ENCODE measurements at regions not wholly inside any gene's neighbourhood (a gene's known extent, or its start where the extent isn't known, plus 50 kb on each side); places are given as distances from the start of the nearest gene placed in this dataset.

GRCh38 chr7:46349490-46349889 lies 428.4 kb upstream of the IGFBP3 start:
- FAIRE-seq (no peak), DNase-seq (ENCODE audit: low spot score) (no peak)

GRCh38 chr7:46344533-46344932 lies 423.5 kb upstream of the IGFBP3 start:
- DNase-seq (ENCODE audit: low spot score) (no peak), FAIRE-seq (no peak)

GRCh38 chr7:46343802-46344201 lies 422.7 kb upstream of the IGFBP3 start:
- no peak for DNase-seq (ENCODE audit: low spot score)
- no peak for FAIRE-seq

- no peak for DNase-seq (ENCODE audit: low spot score)
- no peak for FAIRE-seq
Observed at GRCh38 chr7:46322937-46323336, 401.9 kb upstream of the IGFBP3 start.

- FAIRE-seq = peak; percentile 53
- DNase-seq (ENCODE audit: low spot score) = peak; percentile 52
Observed at GRCh38 chr7:46321556-46322205, 400.6 kb upstream of the IGFBP3 start.

- no peak for DNase-seq (ENCODE audit: low spot score)
- peak; percentile 5 for FAIRE-seq
Observed at GRCh38 chr7:46320956-46321355, 399.9 kb upstream of the IGFBP3 start.

- no peak for DNase-seq (ENCODE audit: low spot score)
Observed at GRCh38 chr7:46319841-46320240, 398.8 kb upstream of the IGFBP3 start.

GRCh38 chr7:46318276-46318675 lies 397.2 kb upstream of the IGFBP3 start:
- no peak for DNase-seq (ENCODE audit: low spot score)
- no peak for FAIRE-seq

More at GRCh38 chr7:46319841-46320240, 398.8 kb upstream of the IGFBP3 start:
- no peak for FAIRE-seq

GRCh38 chr7:46317256-46317655 lies 396.2 kb upstream of the IGFBP3 start:
- FAIRE-seq = peak; percentile 62
- no peak for DNase-seq (ENCODE audit: low spot score)

- FAIRE-seq = no peak
- no peak for DNase-seq (ENCODE audit: low spot score)
Observed at GRCh38 chr7:46315891-46316290, 394.8 kb upstream of the IGFBP3 start.

GRCh38 chr7:46301677-46302076 lies 380.6 kb upstream of the IGFBP3 start:
- DNase-seq (ENCODE audit: low spot score) (no peak), FAIRE-seq (no peak)

- no peak for DNase-seq (ENCODE audit: low spot score)
- no peak for FAIRE-seq
Observed at GRCh38 chr7:46297515-46297914, 376.4 kb upstream of the IGFBP3 start.

GRCh38 chr7:46296526-46296925 lies 375.5 kb upstream of the IGFBP3 start:
- no peak for DNase-seq (ENCODE audit: low spot score)
- FAIRE-seq = no peak

GRCh38 chr7:46294381-46294780 lies 373.3 kb upstream of the IGFBP3 start:
- FAIRE-seq = peak; percentile 76

GRCh38 chr7:46292741-46293140 lies 371.7 kb upstream of the IGFBP3 start:
- FAIRE-seq (peak; percentile 53), DNase-seq (ENCODE audit: low spot score) (no peak)

More at GRCh38 chr7:46294381-46294780, 373.3 kb upstream of the IGFBP3 start:
- no peak for DNase-seq (ENCODE audit: low spot score)

GRCh38 chr7:46291601-46292150 lies 370.6 kb upstream of the IGFBP3 start:
- DNase-seq (ENCODE audit: low spot score) (no peak), FAIRE-seq (no peak)

- DNase-seq (ENCODE audit: low spot score) (peak; percentile 60), FAIRE-seq (no peak)
Observed at GRCh38 chr7:46291050-46291438, 370.0 kb upstream of the IGFBP3 start.

- DNase-seq (ENCODE audit: low spot score) = no peak
- no peak for FAIRE-seq
Observed at GRCh38 chr7:46290374-46291049, 369.4 kb upstream of the IGFBP3 start.

- no peak for FAIRE-seq
- DNase-seq (ENCODE audit: low spot score) = no peak
Observed at GRCh38 chr7:46288861-46289260, 367.8 kb upstream of the IGFBP3 start.

- FAIRE-seq (peak; percentile 37), DNase-seq (ENCODE audit: low spot score) (no peak)
Observed at GRCh38 chr7:46288010-46288409, 366.9 kb upstream of the IGFBP3 start.

GRCh38 chr7:46286957-46287356 lies 365.9 kb upstream of the IGFBP3 start:
- no peak for FAIRE-seq

GRCh38 chr7:46286356-46286755 lies 365.3 kb upstream of the IGFBP3 start:
- FAIRE-seq (no peak), DNase-seq (ENCODE audit: low spot score) (no peak)

More at GRCh38 chr7:46286957-46287356, 365.9 kb upstream of the IGFBP3 start:
- DNase-seq (ENCODE audit: low spot score) = no peak

GRCh38 chr7:46285878-46286277 lies 364.8 kb upstream of the IGFBP3 start:
- peak; percentile 50 for FAIRE-seq
- DNase-seq (ENCODE audit: low spot score) = no peak

All from urothelium cell line (cell line).